Hepatocyte (in vitro differentiated cells): ENCODE measurements at regions not wholly inside any gene's neighbourhood (a gene's known extent, or its start where the extent isn't known, plus 50 kb on each side); places are given as distances from the start of the nearest gene placed in this dataset.

Source experiments
- CTCF ChIP-seq: fragments of 200-600 bp; sonication (generic); IDR thresholded peaks from 2 replicates; pipeline ENCODE4 v1.5.1; 2016; ENCODE audit warnings: antibody characterized with exemption, mild to moderate bottlenecking; ENCODE audit not compliant: poor library complexity
- EZH2phosphoT487 ChIP-seq: fragments of 200-600 bp; sonication (generic); IDR thresholded peaks from one replicate; pipeline ENCODE4 v1.6.1; 2018; ENCODE audit warnings: antibody characterized with exemption, mild to moderate bottlenecking, low read depth, moderate library complexity; ENCODE audit not compliant: unreplicated experiment, severe bottlenecking

- TF ChIP-seq CTCF = no peak
- TF ChIP-seq EZH2phosphoT487 = no peak
Observed at GRCh38 chr4:85302756-85303155, 172.2 kb upstream of the ARHGAP24 start.
